Astrocyte of the spinal cord (primary cell): ENCODE measurements at regions not wholly inside any gene's neighbourhood (a gene's known extent, or its start where the extent isn't known, plus 50 kb on each side); places are given as distances from the start of the nearest gene placed in this dataset.

Experiments
- DNase-seq: peaks from one replicate; pipeline ENCODE4 v3.0.0; 2011; ENCODE audit warnings: low read depth, low spot score
- H3K4me3 ChIP-seq: 2 replicates; pipeline ENCODE4 v1.5.1; 2011; ENCODE audit warnings: low read depth, mild to moderate bottlenecking, low read length, moderate library complexity
- CTCF ChIP-seq: IDR thresholded peaks from 2 replicates; pipeline ENCODE4 v1.5.1; 2012; ENCODE audit warnings: low read depth, mild to moderate bottlenecking, low read length, inconsistent platforms
- in situ Hi-C: cut with HindIII; loops from 2 replicates; pipeline ENCODE4 v1.10.0; 2017; ENCODE audit warnings: low sequenced_read_pairs

- no peak for DNase-seq
- in situ Hi-C loops = no loop called here
- TF ChIP-seq CTCF = no peak
- no peak overlapping the region for H3K4me3 ChIP-seq
These were observed 327.1 kb downstream of the SATB1 start for GRCh38 chr3:18097989-18098388.

- DNase-seq = no peak
- H3K4me3 ChIP-seq = no peak overlapping the region
- in situ Hi-C loops = no loop called here
- no peak for TF ChIP-seq CTCF
These were observed 327.7 kb downstream of the SATB1 start for GRCh38 chr3:18097473-18097872.

- no peak for TF ChIP-seq CTCF
- DNase-seq = no peak
- no peak overlapping the region for H3K4me3 ChIP-seq
- in situ Hi-C loops = no loop called here
These were observed 332.4 kb downstream of the SATB1 start for GRCh38 chr3:18092726-18093125.

- no peak overlapping the region for H3K4me3 ChIP-seq
- DNase-seq = no peak
- in situ Hi-C loops = no loop called here
- no peak for TF ChIP-seq CTCF
These were observed 334.8 kb downstream of the SATB1 start for GRCh38 chr3:18090377-18090776.

- no peak overlapping the region for H3K4me3 ChIP-seq
- no peak for DNase-seq
- in situ Hi-C loops = no loop called here
- no peak for TF ChIP-seq CTCF
These were observed 337.2 kb downstream of the SATB1 start for GRCh38 chr3:18087988-18088387.

- no peak for TF ChIP-seq CTCF
- no peak overlapping the region for H3K4me3 ChIP-seq
- in situ Hi-C loops = no loop called here
- no peak for DNase-seq
These were observed 338.4 kb downstream of the SATB1 start for GRCh38 chr3:18086760-18087159.

- in situ Hi-C loops = no loop called here
- no peak for DNase-seq
- no peak for TF ChIP-seq CTCF
- H3K4me3 ChIP-seq = no peak overlapping the region
These were observed 339.1 kb downstream of the SATB1 start for GRCh38 chr3:18086078-18086477.
